SK-N-SH (cell line): ENCODE measurements at regions not wholly inside any gene's neighbourhood (a gene's known extent, or its start where the extent isn't known, plus 50 kb on each side); places are given as distances from the start of the nearest gene placed in this dataset.

Experiments used
- CTCF ChIA-PET: fragments of 300-600, 350-600 bp; formaldehyde crosslinking; extraction: SDS; loops from one replicate; lab custom pipeline; 2021; lab: Yijun Ruan, JAX
- POLR2A ChIA-PET: fragments of 350-600 bp; sonication (Branson Sonifier 250); formaldehyde crosslinking; extraction: SDS; loops from one replicate; lab custom pipeline; 2020; ENCODE audit warnings: antibody characterized with exemption, inconsistent platforms; lab: Yijun Ruan, JAX
- DNase-seq: peaks from one replicate; pipeline ENCODE4 v3.0.0; 2012
- H2AFZ ChIP-seq: fragments of 200-600 bp; sonication (generic); 2 replicates; pipeline ENCODE4 v1.8.1; 2016; ENCODE audit warnings: antibody characterized with exemption, mild to moderate bottlenecking, low read depth
- H3F3A ChIP-seq: fragments of 200-600 bp; sonication (generic); replicated peaks from 2 replicates; pipeline ENCODE3; 2016; ENCODE audit warnings: antibody characterized with exemption, mild to moderate bottlenecking; ENCODE audit not compliant: insufficient read depth
- H3K27ac ChIP-seq, 2 experiments: fragments of 200-500 bp in 1 of 2; fragments of 200-600 bp in 1 of 2; sonication (Bioruptor generic) in 1 of 2; sonication (generic), shearing (Covaris generic) in 1 of 2; 2 replicates each; pipeline versions ENCODE4 v1.5.1 to v1.6.1; 2014 to 2016; ENCODE audit warnings: low read depth in 2 of 2, inconsistent platforms in 1 of 2, low read length in 1 of 2, mild to moderate bottlenecking in 1 of 2, mixed read lengths in 1 of 2
- H3K27me3 ChIP-seq: fragments of 200-600 bp; sonication (generic), shearing (Covaris generic); 2 replicates; pipeline ENCODE4 v1.6.1; 2016; ENCODE audit warnings: mixed run types; ENCODE audit not compliant: insufficient read depth
- H3K36me3 ChIP-seq, 2 experiments: fragments of 200-500 bp in 1 of 2; fragments of 200-600 bp in 1 of 2; sonication (Bioruptor generic) in 1 of 2; sonication (generic) in 1 of 2; replicated peaks in 1 of 2; 2 replicates each; pipeline versions ENCODE3 to v1.5.1; 2014 to 2016; ENCODE audit warnings: low read length in 1 of 2, mild to moderate bottlenecking in 1 of 2; ENCODE audit not compliant: insufficient read depth in 2 of 2, control insufficient read depth in 1 of 2
- H3K4me1 ChIP-seq, 2 experiments: fragments of 200-500 bp in 1 of 2; fragments of 200-600 bp in 1 of 2; sonication (Bioruptor generic) in 1 of 2; sonication (generic), shearing (Covaris generic) in 1 of 2; 2 replicates each; pipeline versions ENCODE4 v1.5.1 to v1.6.1; 2014 to 2016; ENCODE audit warnings: low read depth in 1 of 2, low read length in 1 of 2, mixed run types in 1 of 2; ENCODE audit not compliant: insufficient read depth in 2 of 2, control insufficient read depth in 1 of 2
- H3K4me2 ChIP-seq: fragments of 200-600 bp; sonication (generic), shearing (Covaris generic); 2 replicates; pipeline ENCODE4 v1.6.1; 2017; ENCODE audit warnings: mixed run types
- H3K4me3 ChIP-seq, 2 experiments: fragments of 200-500 bp in 1 of 2; fragments of 200-600 bp in 1 of 2; sonication (Bioruptor generic) in 1 of 2; sonication (generic), shearing (Covaris generic) in 1 of 2; 2 replicates each; pipeline versions ENCODE4 v1.5.1 to v1.8.1; 2014 to 2016; ENCODE audit warnings: low read depth in 2 of 2, inconsistent platforms in 1 of 2, low read length in 1 of 2, mild to moderate bottlenecking in 1 of 2, mixed read lengths in 1 of 2, moderate library complexity in 1 of 2
- H3K79me2 ChIP-seq: fragments of 200-600 bp; sonication (generic); 2 replicates; pipeline ENCODE4 v1.8.1; 2017; ENCODE audit warnings: mild to moderate bottlenecking; ENCODE audit not compliant: insufficient read depth
- H3K9ac ChIP-seq: fragments of 200-600 bp; sonication (generic); 2 replicates; pipeline ENCODE4 v1.6.1; 2017; ENCODE audit warnings: mixed run types
- H3K9me2 ChIP-seq: fragments of 200-600 bp; sonication (generic); 2 replicates; pipeline ENCODE4 v1.6.1; 2017; ENCODE audit warnings: mixed run types
- H3K9me3 ChIP-seq: fragments of 200-600 bp; sonication (generic); 2 replicates; pipeline ENCODE4 v1.6.1; 2017; ENCODE audit warnings: mixed run types, mild to moderate bottlenecking, moderate library complexity
- H4K20me1 ChIP-seq: fragments of 200-600 bp; sonication (generic); 2 replicates; pipeline ENCODE4 v1.6.1; 2017; ENCODE audit warnings: mild to moderate bottlenecking, mixed run types; ENCODE audit not compliant: insufficient read depth
- CHD2 ChIP-seq: fragments of 150-350 bp; IDR thresholded peaks from 2 replicates; pipeline ENCODE4 v1.6.1; 2018; ENCODE audit warnings: low read length; ENCODE audit not compliant: partially characterized antibody
- CTCF ChIP-seq: fragments of 200-600 bp; sonication (generic); IDR thresholded peaks from 2 replicates; pipeline ENCODE4 v1.6.1; 2017; ENCODE audit warnings: antibody characterized with exemption, mild to moderate bottlenecking, moderate library complexity
- ELF1 ChIP-seq: IDR thresholded peaks from 2 replicates; pipeline ENCODE4 v1.4.0; 2012
- GATA2 ChIP-seq: sonication (generic); formaldehyde crosslinking; IDR thresholded peaks from 2 replicates; pipeline ENCODE4 v1.5.0; 2020; ENCODE audit warnings: mild to moderate bottlenecking, missing genetic modification reagents
- JUND ChIP-seq: IDR thresholded peaks from 2 replicates; pipeline ENCODE4 v1.4.0; 2012
- MAX ChIP-seq: IDR thresholded peaks from 2 replicates; pipeline ENCODE4 v1.4.0; 2012; ENCODE audit warnings: low read depth
- PBX3 ChIP-seq: IDR thresholded peaks from 2 replicates; pipeline ENCODE4; 2012
- POLR2AphosphoS5 ChIP-seq: IDR thresholded peaks from 2 replicates; pipeline ENCODE4 v1.6.1; 2012; ENCODE audit warnings: low read depth, low read length
- RCOR1 ChIP-seq: fragments of 150-350 bp; IDR thresholded peaks from 2 replicates; pipeline ENCODE4 v1.6.1; 2017; ENCODE audit warnings: antibody characterized with exemption, low read length
- WGBS: methylation state at CpG from one replicate; pipeline ENCODE4 v1.1.6; 2017; ENCODE audit warnings: low lambda C conversion rate; 5-methylcytosine and 5-hydroxymethylcytosine counted together
- TF ChIP-seq, protein P1 (sequence below): IDR thresholded peaks from 2 replicates; pipeline ENCODE4 v1.4.0; 2012; ENCODE audit warnings: low read depth, borderline replicate concordance
- TF ChIP-seq, protein P2 (sequence below): IDR thresholded peaks from 2 replicates; pipeline ENCODE4 v1.4.0; 2012; ENCODE audit warnings: low read depth, borderline replicate concordance

DNA sequence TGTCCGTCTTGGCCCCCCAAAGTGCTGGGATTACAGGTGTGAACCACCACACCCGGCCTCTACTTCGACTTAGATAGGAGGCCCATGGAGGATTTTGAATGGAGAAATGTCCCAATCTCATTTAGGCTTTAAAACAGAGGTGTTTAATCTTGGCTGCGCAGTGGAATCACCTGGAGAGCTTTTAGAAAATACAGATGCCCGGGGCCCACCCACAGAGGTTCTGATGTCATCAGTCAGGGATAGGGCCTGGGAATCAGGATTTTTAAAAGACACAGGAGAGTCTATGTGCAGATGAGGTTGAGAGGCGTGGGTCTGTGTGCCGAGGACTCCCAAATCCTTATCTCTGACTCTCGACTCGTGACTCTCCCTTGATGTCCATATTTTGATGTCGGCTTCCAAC lies 124.0 kb upstream of the BOD1 start:
- H3K27me3 ChIP-seq, result no peaks in the 10 kb centered on the region
- no peaks in the 10 kb centered on the region for H3K36me3 ChIP-seq
- H3K79me2 ChIP-seq, result no peaks in the 10 kb centered on the region
- H3K9ac ChIP-seq, result no peak overlapping the region
- no peak overlapping the region for H3K4me3 ChIP-seq
- no peak for DNase-seq
- H4K20me1 ChIP-seq, result no peaks in the 10 kb centered on the region
- CTCF ChIA-PET, result interaction anchor here (1.0 kb wide), 1 partner anchor 20 kb away, joined by 3 read pairs; no protein-coding TSS in a partner anchor
- TF ChIP-seq POLR2AphosphoS5 (no peak), GATA2 (no peak), CHD2 (no peak), ELF1 (no peak)
- TF ChIP-seq, protein P1, sequence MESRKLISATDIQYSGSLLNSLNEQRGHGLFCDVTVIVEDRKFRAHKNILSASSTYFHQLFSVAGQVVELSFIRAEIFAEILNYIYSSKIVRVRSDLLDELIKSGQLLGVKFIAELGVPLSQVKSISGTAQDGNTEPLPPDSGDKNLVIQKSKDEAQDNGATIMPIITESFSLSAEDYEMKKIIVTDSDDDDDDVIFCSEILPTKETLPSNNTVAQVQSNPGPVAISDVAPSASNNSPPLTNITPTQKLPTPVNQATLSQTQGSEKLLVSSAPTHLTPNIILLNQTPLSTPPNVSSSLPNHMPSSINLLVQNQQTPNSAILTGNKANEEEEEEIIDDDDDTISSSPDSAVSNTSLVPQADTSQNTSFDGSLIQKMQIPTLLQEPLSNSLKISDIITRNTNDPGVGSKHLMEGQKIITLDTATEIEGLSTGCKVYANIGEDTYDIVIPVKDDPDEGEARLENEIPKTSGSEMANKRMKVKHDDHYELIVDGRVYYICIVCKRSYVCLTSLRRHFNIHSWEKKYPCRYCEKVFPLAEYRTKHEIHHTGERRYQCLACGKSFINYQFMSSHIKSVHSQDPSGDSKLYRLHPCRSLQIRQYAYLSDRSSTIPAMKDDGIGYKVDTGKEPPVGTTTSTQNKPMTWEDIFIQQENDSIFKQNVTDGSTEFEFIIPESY, result no peak
- TF ChIP-seq, protein P2, sequence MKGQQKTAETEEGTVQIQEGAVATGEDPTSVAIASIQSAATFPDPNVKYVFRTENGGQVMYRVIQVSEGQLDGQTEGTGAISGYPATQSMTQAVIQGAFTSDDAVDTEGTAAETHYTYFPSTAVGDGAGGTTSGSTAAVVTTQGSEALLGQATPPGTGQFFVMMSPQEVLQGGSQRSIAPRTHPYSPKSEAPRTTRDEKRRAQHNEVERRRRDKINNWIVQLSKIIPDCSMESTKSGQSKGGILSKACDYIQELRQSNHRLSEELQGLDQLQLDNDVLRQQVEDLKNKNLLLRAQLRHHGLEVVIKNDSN, result no peak
- TF ChIP-seq, all 33 proteins: peak for 0
- peaks cover 0 to 18% of the 10 kb centered on the region in 2 experiments; a peak in 1 of 4 replicates for H3K4me1 ChIP-seq
- no peaks in the 10 kb centered on the region for H3K9me2 ChIP-seq
- H2AFZ ChIP-seq, result no peak overlapping the region
- H3K9me3 ChIP-seq, result no peaks in the 10 kb centered on the region
- H3K27ac ChIP-seq, result no peak overlapping the region
- no peak overlapping the region for H3K4me2 ChIP-seq
- no peaks in the 10 kb centered on the region for H3F3A ChIP-seq
- POLR2A ChIA-PET, result no interaction called here
- 78% methylated on average over 10 of the region's 10 CpGs for WGBS

DNA sequence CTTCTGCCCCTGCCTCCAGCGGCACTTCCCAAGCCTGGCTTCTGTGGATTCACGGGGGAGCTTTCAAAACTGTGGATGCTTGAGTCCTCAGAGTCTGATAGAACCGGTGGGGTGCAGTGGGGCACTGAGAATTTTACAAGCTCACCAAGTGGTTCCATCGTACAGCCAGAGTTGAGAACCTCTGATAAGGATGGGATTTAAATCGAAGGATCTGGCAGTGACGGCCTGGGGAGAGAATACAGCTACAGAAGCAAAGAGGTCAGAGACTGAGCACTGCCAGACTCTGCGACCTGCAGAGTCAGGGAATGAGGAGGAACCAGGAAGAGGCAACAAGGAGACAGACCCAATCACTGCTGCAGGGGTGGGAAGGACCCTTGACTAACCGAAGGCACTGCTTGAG lies 124.6 kb upstream of the BOD1 start:
- 65% methylated on average over 7 of the region's 8 CpGs for WGBS

More for the DNA sequence above, 124.6 kb upstream of the BOD1 start:
- H3K79me2 ChIP-seq, result no peaks in the 10 kb centered on the region
- H3K9ac ChIP-seq, result no peak overlapping the region
- no peak overlapping the region for H3K27ac ChIP-seq
- DNase-seq, result no peak
- TF ChIP-seq PBX3, result no peak
- no peak for TF ChIP-seq JUND
- no peak for TF ChIP-seq MAX
- no peak for TF ChIP-seq RCOR1
- TF ChIP-seq POLR2AphosphoS5, result no peak
- no peak for TF ChIP-seq CTCF
- H3K4me3 ChIP-seq, result no peak overlapping the region
- H3K9me2 ChIP-seq, result no peaks in the 10 kb centered on the region
- no peaks in the 10 kb centered on the region for H3K36me3 ChIP-seq
- H3K4me1 ChIP-seq, result peaks cover 0 to 18% of the 10 kb centered on the region in 2 experiments; a peak in 1 of 4 replicates
- no peaks in the 10 kb centered on the region for H4K20me1 ChIP-seq
- H3K4me2 ChIP-seq, result no peak overlapping the region
- H2AFZ ChIP-seq, result no peak overlapping the region
- CTCF ChIA-PET, result interaction anchor here (0.9 kb wide), 1 partner anchor 22 kb away, joined by 3 read pairs; no protein-coding TSS in a partner anchor
- POLR2A ChIA-PET, result no interaction called here
- H3F3A ChIP-seq, result no peaks in the 10 kb centered on the region
- no peaks in the 10 kb centered on the region for H3K9me3 ChIP-seq
- H3K27me3 ChIP-seq, result no peaks in the 10 kb centered on the region
